ENCODE measurements at regions not wholly inside any gene's neighbourhood (a gene's known extent, or its start where the extent isn't known, plus 50 kb on each side); places are given as distances from the start of the nearest gene placed in this dataset.

DNA sequence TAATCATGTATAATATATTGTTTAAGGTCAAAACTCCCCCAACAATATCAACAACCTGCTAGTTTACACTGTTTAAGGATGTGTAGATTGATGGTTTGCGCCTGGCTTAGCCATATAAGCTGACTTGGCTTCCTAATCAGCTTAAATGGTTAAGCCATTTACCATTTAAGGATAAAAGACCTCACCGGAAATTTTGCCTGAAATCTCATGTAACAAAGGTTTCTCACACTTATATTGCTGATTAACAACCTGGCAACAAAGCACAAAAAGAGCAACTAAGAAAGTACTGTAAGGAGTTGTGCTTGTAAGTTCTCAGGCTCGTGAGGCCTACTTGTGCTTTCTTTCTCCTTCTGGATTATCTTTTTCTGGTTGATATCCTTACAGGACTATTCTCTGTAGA, 485.2 kb downstream of the GABRG1 start:
- H3K27me3 ChIP-seq (ENCODE audit: control insufficient read depth in 4 of 4, insufficient read depth in 4 of 4, low read length in 3 of 4): no peaks in the 10 kb centered on the region
- H3K9me3 ChIP-seq (ENCODE audit: control insufficient read depth in 4 of 4, low read length in 3 of 4): peaks cover 0 to 2% (median 0%) of the 10 kb centered on the region in 4 donors
- no peak overlapping the region for H3K4me3 ChIP-seq (ENCODE audit: low read depth in 1 of 3, low read length in 3 of 3)
- no peak for TF ChIP-seq FOXA2 (IDR thresholded peaks at IDR 0.05)
- TF ChIP-seq RAD21 (IDR thresholded peaks at IDR 0.05): no peak
- no peak for TF ChIP-seq RXRA (IDR thresholded peaks at IDR 0.05)
- no peak for TF ChIP-seq NR2F2 (IDR thresholded peaks at IDR 0.05)
- no peak for TF ChIP-seq YY1 (IDR thresholded peaks at IDR 0.05)
- TF ChIP-seq HNF4G (IDR thresholded peaks at IDR 0.05): no peak
- TF ChIP-seq FOXA1 (IDR thresholded peaks at IDR 0.05): no peak
- H3K9ac ChIP-seq (ENCODE audit: low read depth in 1 of 2, low read length in 2 of 2): no peak overlapping the region
- WGBS: 64% methylated on average over 3 of the region's 3 CpGs
- DNase-seq (ENCODE audit: low spot score): no peak
- no peaks in the 10 kb centered on the region for H3K4me1 ChIP-seq (ENCODE audit: control insufficient read depth in 4 of 4, insufficient read depth in 4 of 4, low read length in 3 of 4)
- H3K27ac ChIP-seq (ENCODE audit: low read depth in 1 of 2, low read length in 2 of 2): no peak overlapping the region
- H3K36me3 ChIP-seq (ENCODE audit: control insufficient read depth in 4 of 4, insufficient read depth in 3 of 4, low read depth in 1 of 4, low read length in 3 of 4): no peaks in the 10 kb centered on the region

DNA sequence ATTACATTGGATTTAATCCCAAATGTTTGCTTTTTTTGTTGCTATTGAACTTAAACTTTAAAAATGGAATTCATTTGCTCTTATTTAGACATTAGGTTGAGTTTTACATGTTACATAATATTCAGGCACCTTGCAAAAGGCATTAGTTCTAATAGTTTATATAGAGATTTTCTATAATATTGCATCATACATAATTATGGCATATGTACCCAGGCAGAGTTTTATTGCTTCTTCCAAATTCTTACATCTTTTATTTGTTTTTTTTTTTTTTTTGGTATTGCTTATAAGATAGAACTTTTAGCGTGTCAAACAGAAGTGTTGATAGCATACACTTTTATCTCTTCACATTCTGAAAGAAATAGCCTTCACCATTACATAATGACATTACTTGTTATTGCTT, 487.7 kb downstream of the GABRG1 start:
- TF ChIP-seq RAD21 (IDR thresholded peaks at IDR 0.05) (no peak), EGR1 (IDR thresholded peaks at IDR 0.05; ENCODE audit: low read depth in 2 of 2) (no peak), TAF1 (conservative IDR thresholded peaks at IDR 0.05) (no peak), FOXA1 (IDR thresholded peaks at IDR 0.05) (no peak), ATF3 (IDR thresholded peaks at IDR 0.05) (no peak), SP1 (IDR thresholded peaks at IDR 0.05) (no peak), JUND (IDR thresholded peaks at IDR 0.05) (no peak), MAX (IDR thresholded peaks at IDR 0.05) (no peak), FOXA2 (IDR thresholded peaks at IDR 0.05) (no peak), ZBTB33 (IDR thresholded peaks at IDR 0.05) (no peak), REST (IDR thresholded peaks at IDR 0.05) (no peak), YY1 (IDR thresholded peaks at IDR 0.05) (no peak), HNF4G (IDR thresholded peaks at IDR 0.05) (no peak), HNF4A (conservative IDR thresholded peaks at IDR 0.05) (no peak), NR2F2 (IDR thresholded peaks at IDR 0.05) (no peak), GABPA (IDR thresholded peaks at IDR 0.05 in 1 of 2, conservative IDR thresholded peaks at IDR 0.05 in 1 of 2) (no peak), RXRA (IDR thresholded peaks at IDR 0.05) (no peak), CTCF (IDR thresholded peaks at IDR 0.05; ENCODE audit: low read depth, low read length, missing input control) (no peak)
- 75% methylated on average over 1 of the region's 1 CpG for WGBS
- Histone ChIP-seq H3K27ac (ENCODE audit: low read depth in 1 of 2, low read length in 2 of 2) (no peak overlapping the region), H3K36me3 (ENCODE audit: control insufficient read depth in 4 of 4, insufficient read depth in 3 of 4, low read depth in 1 of 4, low read length in 3 of 4) (no peaks in the 10 kb centered on the region), H3K9me3 (ENCODE audit: control insufficient read depth in 4 of 4, low read length in 3 of 4) (peaks cover 0 to 2% (median 0%) of the 10 kb centered on the region in 4 donors), H3K4me3 (ENCODE audit: low read depth in 1 of 3, low read length in 3 of 3) (no peak overlapping the region), H3K9ac (ENCODE audit: low read depth in 1 of 2, low read length in 2 of 2) (no peak overlapping the region), H3K4me1 (ENCODE audit: control insufficient read depth in 4 of 4, insufficient read depth in 4 of 4, low read length in 3 of 4) (no peaks in the 10 kb centered on the region), H3K27me3 (ENCODE audit: control insufficient read depth in 4 of 4, insufficient read depth in 4 of 4, low read length in 3 of 4) (no peaks in the 10 kb centered on the region)
- DNase-seq (ENCODE audit: low spot score): no peak

All from liver (tissue), 8 donors.